Ovary (tissue), 3 donors: ENCODE measurements at regions not wholly inside any gene's neighbourhood (a gene's known extent, or its start where the extent isn't known, plus 50 kb on each side); places are given as distances from the start of the nearest gene placed in this dataset.

Experiments used
- CTCF ChIP-seq, 3 donors: fragments of 450-650 bp in 2 of 3; fragments of 200-600 bp in 1 of 3; IDR thresholded peaks; one replicate each; pipeline versions ENCODE4 v1.5.1 to v1.8.0; 2016 to 2022; ENCODE audit warnings: antibody characterized with exemption in 3 of 3, mild to moderate bottlenecking in 1 of 3
- EP300 ChIP-seq: sonication (generic); formaldehyde crosslinking; IDR thresholded peaks from one replicate; pipeline ENCODE4 v1.6.1; 2017; ENCODE audit warnings: antibody characterized with exemption
- POLR2A ChIP-seq: fragments of 450-650 bp; IDR thresholded peaks from one replicate; pipeline ENCODE4 v1.6.1; 2017; ENCODE audit warnings: antibody characterized with exemption, mild to moderate bottlenecking, moderate library complexity
- donor health status: DM: no; HTN: no; CAD: no.

GRCh38 chr1:94326329-94326728, 88.9 kb upstream of the ARHGAP29 start:
- TF ChIP-seq CTCF (IDR thresholded peaks at IDR 0.05), result no peak
- no peak for TF ChIP-seq POLR2A
- TF ChIP-seq EP300, result no peak
